Activated CD8-positive, alpha-beta memory T cell treated with anti-CD3 and anti-CD28 coated beads for 36 hours (primary cell): ENCODE measurements at regions not wholly inside any gene's neighbourhood (a gene's known extent, or its start where the extent isn't known, plus 50 kb on each side); places are given as distances from the start of the nearest gene placed in this dataset.
"Not testable (repeated sequence)": the region's sequence is repeated elsewhere in the genome, so short reads cannot be mapped to it uniquely, and the experiment has no call there.

Experiments used
- CTCF ChIA-PET: fragments of 350-600 bp; sonication (Branson Sonifier 250); formaldehyde crosslinking; loops from one replicate; lab custom pipeline; 2021; ENCODE audit warnings: antibody characterized with exemption; lab: Charles Lee
- POLR2A ChIA-PET: fragments of 350-600 bp; sonication (Branson Sonifier 250); formaldehyde crosslinking; loops from one replicate; lab custom pipeline; 2021; ENCODE audit warnings: antibody characterized with exemption; lab: Charles Lee

- CTCF ChIA-PET: not testable (repeated sequence)
Observed at GRCh38 chr11:37135606-37136005, 537.6 kb upstream of the RAG2 start.

GRCh38 chr11:37134637-37135036, 536.6 kb upstream of the RAG2 start:
- POLR2A ChIA-PET: no interaction called here
- CTCF ChIA-PET: no interaction called here

More at GRCh38 chr11:37135606-37136005, 537.6 kb upstream of the RAG2 start:
- POLR2A ChIA-PET: not testable (repeated sequence)

- ChIA-PET CTCF (no interaction called here), POLR2A (no interaction called here)
Observed at GRCh38 chr11:37124384-37124783, 526.3 kb upstream of the RAG2 start.

GRCh38 chr11:37115963-37116362, 517.9 kb upstream of the RAG2 start:
- ChIA-PET POLR2A (no interaction called here), CTCF (no interaction called here)

- CTCF ChIA-PET: no interaction called here
- POLR2A ChIA-PET: no interaction called here
Observed at GRCh38 chr11:37110385-37110784, 512.3 kb upstream of the RAG2 start.

- ChIA-PET POLR2A (no interaction called here), CTCF (interaction anchor here (0.7 kb wide), 1 partner anchor 10 kb away, joined by 3 read pairs; no protein-coding TSS in a partner anchor)
Observed at GRCh38 chr11:37109286-37109585, 511.2 kb upstream of the RAG2 start.

GRCh38 chr11:37108436-37109285, 510.6 kb upstream of the RAG2 start:
- POLR2A ChIA-PET: no interaction called here
- CTCF ChIA-PET: interaction anchor here (0.6 kb wide), 1 partner anchor 130 kb away, joined by 5 read pairs; no protein-coding TSS in a partner anchor

- POLR2A ChIA-PET: no interaction called here
- CTCF ChIA-PET: interaction anchor here (0.6 kb wide), 1 partner anchor 130 kb away, joined by 5 read pairs; no protein-coding TSS in a partner anchor
Observed at GRCh38 chr11:37107831-37108230, 509.8 kb upstream of the RAG2 start.

GRCh38 chr11:37107415-37107814, 509.4 kb upstream of the RAG2 start:
- POLR2A ChIA-PET: no interaction called here
- CTCF ChIA-PET: no interaction called here

GRCh38 chr11:37105427-37105826, 507.4 kb upstream of the RAG2 start:
- CTCF ChIA-PET: no interaction called here
- POLR2A ChIA-PET: no interaction called here

GRCh38 chr11:37104380-37104779, 506.3 kb upstream of the RAG2 start:
- CTCF ChIA-PET: no interaction called here
- POLR2A ChIA-PET: no interaction called here

GRCh38 chr11:37100008-37100407, 502.0 kb upstream of the RAG2 start:
- ChIA-PET POLR2A (no interaction called here), CTCF (no interaction called here)

- CTCF ChIA-PET: no interaction called here
- POLR2A ChIA-PET: no interaction called here
Observed at GRCh38 chr11:37092487-37092886, 494.5 kb upstream of the RAG2 start.

GRCh38 chr11:37089439-37089838, 491.4 kb upstream of the RAG2 start:
- CTCF ChIA-PET: no interaction called here
- POLR2A ChIA-PET: no interaction called here

GRCh38 chr11:37088573-37088910, 490.5 kb upstream of the RAG2 start:
- ChIA-PET CTCF (no interaction called here), POLR2A (no interaction called here)

GRCh38 chr11:37087650-37088572, 489.9 kb upstream of the RAG2 start:
- ChIA-PET POLR2A (no interaction called here), CTCF (no interaction called here)

- CTCF ChIA-PET: no interaction called here
- POLR2A ChIA-PET: no interaction called here
Observed at GRCh38 chr11:37078521-37078920, 480.5 kb upstream of the RAG2 start.

GRCh38 chr11:37076866-37077265, 478.8 kb upstream of the RAG2 start:
- POLR2A ChIA-PET: no interaction called here
- CTCF ChIA-PET: no interaction called here

GRCh38 chr11:37072538-37073055, 474.6 kb upstream of the RAG2 start:
- POLR2A ChIA-PET: no interaction called here
- CTCF ChIA-PET: no interaction called here

GRCh38 chr11:37050311-37050710, 452.3 kb upstream of the RAG2 start:
- POLR2A ChIA-PET: no interaction called here
- CTCF ChIA-PET: no interaction called here
